Astrocyte (in vitro differentiated cells and primary cell): ENCODE measurements at regions not wholly inside any gene's neighbourhood (a gene's known extent, or its start where the extent isn't known, plus 50 kb on each side); places are given as distances from the start of the nearest gene placed in this dataset.

Source experiments
- CTCF ChIP-seq: IDR thresholded peaks from 2 replicates; pipeline ENCODE4 v1.5.1; 2011; ENCODE audit warnings: low read depth, mild to moderate bottlenecking, inconsistent platforms, low read length, moderate library complexity; ENCODE audit not compliant: insufficient read depth
- EZH2 ChIP-seq: IDR thresholded peaks from 2 replicates; pipeline ENCODE4 v1.6.1; 2012; ENCODE audit warnings: mild to moderate bottlenecking, low read length, inconsistent platforms; ENCODE audit not compliant: insufficient read depth

DNA sequence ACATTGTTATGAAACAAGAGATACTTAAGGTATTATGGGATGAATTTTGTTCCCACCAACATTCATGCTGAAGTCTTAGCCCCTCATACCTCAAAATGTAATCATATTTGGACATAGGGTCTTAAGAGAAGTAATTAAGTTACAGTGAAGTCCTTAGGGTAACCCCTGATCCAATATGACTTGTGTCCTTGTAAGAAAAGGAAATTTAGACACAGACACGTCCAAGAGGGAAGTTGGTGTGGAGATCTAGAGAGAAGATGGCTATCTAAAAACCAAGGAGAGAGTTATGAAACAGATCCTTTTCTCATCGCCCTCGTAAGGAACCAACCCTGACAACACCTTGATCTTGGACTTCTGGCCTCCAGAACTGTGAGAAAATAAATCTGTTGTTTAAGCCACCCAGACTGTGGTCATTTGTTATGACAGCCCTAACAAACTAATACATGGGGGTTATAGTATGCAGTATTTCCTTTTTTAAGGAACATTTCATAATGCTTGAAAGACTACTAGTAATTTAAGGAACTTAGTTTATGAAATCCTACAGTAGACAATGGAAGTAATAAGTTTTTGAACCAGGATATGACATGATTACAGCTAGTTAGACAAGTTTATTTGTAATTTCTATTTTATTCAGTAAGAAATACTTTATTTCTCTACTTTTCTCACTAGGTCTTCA lies 875.5 kb upstream of the ADGRL2 start:
- TF ChIP-seq CTCF (no peak), EZH2 (no peak)
